A549 (cell line): ENCODE measurements at regions not wholly inside any gene's neighbourhood (a gene's known extent, or its start where the extent isn't known, plus 50 kb on each side); places are given as distances from the start of the nearest gene placed in this dataset.

ENCODE experiments used
- ATAC-seq, 2 experiments: fragments of 200-7000 bp in 1 of 2; fragments of >200 bp in 1 of 2; cut with Nextera tagmentation in 1 of 2; cut with Tn5 transposase in 1 of 2; 3 replicates each; pipeline versions ENCODE4 v1.8.0 to v1.9.1; 2018 to 2020; ENCODE audit warnings: mild to moderate bottlenecking in 1 of 2, moderate library complexity in 1 of 2
- CTCF ChIA-PET: fragments of 300-600 bp; sonication (Branson Sonifier 250); formaldehyde crosslinking; extraction: SDS; loops from one replicate; lab custom pipeline; 2021; ENCODE audit warnings: antibody characterized with exemption, inconsistent platforms; lab: Yijun Ruan, JAX
- POLR2A ChIA-PET: fragments of 350-600 bp; formaldehyde crosslinking; extraction: SDS; loops from one replicate; lab custom pipeline; 2021; ENCODE audit warnings: antibody characterized with exemption, inconsistent platforms; lab: Yijun Ruan, JAX
- DNase-seq, 2 experiments: peaks; one replicate each; pipeline versions ENCODE4 v3.0.0 to v3.0.0-alpha.2; 2011 to 2016; ENCODE audit warnings: low read depth in 1 of 2, low spot score in 1 of 2
- FAIRE-seq: peaks from 2 replicates; lab custom pipeline; 2011; peaks lifted over from hg19 to GRCh38; lab: Jason Lieb, UNC
- H3K27ac ChIP-seq, 2 experiments: fragments of >200 bp; sonication (Bioruptor Twin); formaldehyde crosslinking; 3 replicates each; pipeline ENCODE4 v1.5.1; 2016 to 2017
- H3K4me1 ChIP-seq: fragments of >200 bp; sonication (Bioruptor Twin); formaldehyde crosslinking; 3 replicates; pipeline ENCODE4 v1.6.1; 2016
- H3K4me2 ChIP-seq: fragments of >200 bp; sonication (Bioruptor Twin); formaldehyde crosslinking; 3 replicates; pipeline ENCODE4 v1.6.1; 2016
- H3K4me3 ChIP-seq: fragments of >200 bp; sonication (Bioruptor Twin); formaldehyde crosslinking; 3 replicates; pipeline ENCODE4 v1.5.1; 2016
- H3K9me3 ChIP-seq: fragments of >200 bp; sonication (Bioruptor Twin); formaldehyde crosslinking; 3 replicates; pipeline ENCODE4 v1.6.1; 2016
- CBX2 ChIP-seq: fragments of 200-600 bp; sonication (generic); IDR thresholded peaks from 2 replicates; pipeline ENCODE4 v1.6.1; 2016; ENCODE audit warnings: low read depth, mild to moderate bottlenecking, borderline replicate concordance
- CBX8 ChIP-seq: fragments of 200-600 bp; sonication (generic); IDR thresholded peaks from 2 replicates; pipeline ENCODE4 v1.6.1; 2016
- CHD2 ChIP-seq: fragments of 150-350 bp; IDR thresholded peaks from 2 replicates; pipeline ENCODE4 v1.6.1; 2014; ENCODE audit warnings: low read length; ENCODE audit not compliant: partially characterized antibody
- EP300 ChIP-seq, 2 experiments: fragments of >200 bp; sonication (Bioruptor Twin); formaldehyde crosslinking; IDR thresholded peaks; 2 replicates in 1 of 2; 3 replicates in 1 of 2; pipeline ENCODE4 v1.6.1; 2016 to 2017
- ESRRA ChIP-seq: fragments of 150-350 bp; IDR thresholded peaks from 2 replicates; pipeline ENCODE4 v1.6.1; 2014; ENCODE audit warnings: mild to moderate bottlenecking, low read length, borderline replicate concordance
- FOSB ChIP-seq: fragments of 250-450 bp; sonication (Bioruptor Pico); IDR thresholded peaks from 2 replicates; pipeline ENCODE4 v1.5.0; 2020; ENCODE audit warnings: mild to moderate bottlenecking, moderate library complexity
- FOXS1 ChIP-seq: fragments of 250-450 bp; sonication (Bioruptor Pico); IDR thresholded peaks from 2 replicates; pipeline ENCODE4 v1.5.0; 2020; ENCODE audit warnings: mild to moderate bottlenecking, moderate library complexity
- GATA3 ChIP-seq: IDR thresholded peaks from 2 replicates; pipeline ENCODE4 v1.6.1; 2012; ENCODE audit warnings: borderline replicate concordance
- HDAC2 ChIP-seq: fragments of 200-600 bp; sonication (generic); IDR thresholded peaks from 2 replicates; pipeline ENCODE4 v1.6.1; 2016
- HEYL ChIP-seq: fragments of 250-450 bp; sonication (Bioruptor Pico); IDR thresholded peaks from 2 replicates; pipeline ENCODE4 v1.8.0; 2021; ENCODE audit warnings: mild to moderate bottlenecking, moderate library complexity
- JUN ChIP-seq, 2 experiments: fragments of >200 bp; sonication (Bioruptor Twin); formaldehyde crosslinking; IDR thresholded peaks; 2 replicates in 1 of 2; 3 replicates in 1 of 2; pipeline ENCODE4 v1.6.1; 2016 to 2017
- KDM5A ChIP-seq: fragments of 200-600 bp; sonication (generic); IDR thresholded peaks from 2 replicates; pipeline ENCODE4 v1.6.1; 2016; ENCODE audit warnings: antibody characterized with exemption, mild to moderate bottlenecking
- MAFK ChIP-seq: fragments of 450-650 bp; IDR thresholded peaks from 2 replicates; pipeline ENCODE4 v1.6.1; 2014; ENCODE audit not compliant: partially characterized antibody
- MAZ ChIP-seq: fragments of 150-350 bp; IDR thresholded peaks from 2 replicates; pipeline ENCODE4 v1.6.1; 2014; ENCODE audit warnings: antibody characterized with exemption, low read depth, low read length, borderline replicate concordance
- NFE2L2 ChIP-seq: fragments of 150-350 bp; conservative IDR thresholded peaks from 2 replicates; pipeline ENCODE4 v1.6.1; 2014; ENCODE audit warnings: low read length
- NPAS2 ChIP-seq: fragments of 250-450 bp; sonication (Bioruptor Pico); IDR thresholded peaks from 2 replicates; pipeline ENCODE4 v1.8.0; 2022; ENCODE audit warnings: mild to moderate bottlenecking, moderate library complexity, borderline replicate concordance
- NR3C1 ChIP-seq: fragments of >200 bp; sonication (Bioruptor Twin); formaldehyde crosslinking; IDR thresholded peaks from 3 replicates; pipeline ENCODE4 v1.6.1; 2017
- PHF8 ChIP-seq: fragments of 200-600 bp; sonication (generic); IDR thresholded peaks from 2 replicates; pipeline ENCODE4 v1.6.1; 2016; ENCODE audit warnings: low read depth, mild to moderate bottlenecking, antibody characterized with exemption, moderate library complexity, borderline replicate concordance
- POLR2A ChIP-seq: IDR thresholded peaks from 2 replicates; pipeline ENCODE4 v1.6.1; 2012; ENCODE audit warnings: mild to moderate bottlenecking, low read length
- SREBF2 ChIP-seq: fragments of 450-650 bp; IDR thresholded peaks from 2 replicates; pipeline ENCODE4 v1.6.1; 2014; ENCODE audit warnings: mild to moderate bottlenecking, moderate library complexity
- ZFP36 ChIP-seq: fragments of 450-650 bp; IDR thresholded peaks from 2 replicates; pipeline ENCODE4 v1.6.1; 2014; ENCODE audit warnings: borderline replicate concordance; ENCODE audit not compliant: partially characterized antibody
- WGBS: methylation state at CpG from one replicate; pipeline ENCODE4 v1.1.6; 2017; ENCODE audit errors: missing lambda C conversion rate; 5-methylcytosine and 5-hydroxymethylcytosine counted together
- TF ChIP-seq, protein P1 (sequence below): fragments of >200 bp; sonication (Bioruptor Twin); formaldehyde crosslinking; IDR thresholded peaks from 3 replicates; pipeline ENCODE4 v1.6.1; 2016
- TF ChIP-seq, protein P2 (sequence below): fragments of >200 bp; sonication (Bioruptor Twin); formaldehyde crosslinking; IDR thresholded peaks from 2 replicates; pipeline ENCODE4 v1.6.1; 2016
- TF ChIP-seq, protein P3 (sequence below): fragments of 150-350 bp; IDR thresholded peaks from 2 replicates; pipeline ENCODE4 v1.6.1; 2014; ENCODE audit warnings: low read depth, mild to moderate bottlenecking, low read length
- TF ChIP-seq, protein P4 (sequence below): fragments of >200 bp; sonication (Bioruptor Twin); formaldehyde crosslinking; IDR thresholded peaks from 3 replicates; pipeline ENCODE4 v1.5.1; 2016

DNA sequence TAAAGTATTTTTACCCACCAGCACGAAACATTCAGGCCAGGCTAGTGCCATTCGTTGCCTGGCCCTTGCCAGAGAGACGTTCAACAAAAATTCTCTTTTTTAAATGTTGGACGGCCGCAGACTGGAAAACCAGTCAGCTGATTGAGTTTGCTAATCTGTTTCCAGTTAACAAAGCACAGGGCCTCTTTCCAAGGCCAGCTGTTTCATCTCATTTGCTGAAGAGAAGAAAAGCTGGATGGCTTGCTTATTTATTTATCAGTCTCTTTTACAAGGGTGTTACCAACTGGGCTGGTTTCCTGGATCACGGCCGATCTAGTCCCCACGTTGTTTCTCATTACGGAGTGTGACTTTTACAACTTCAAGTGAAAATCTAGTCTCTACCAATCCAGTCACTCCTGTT lies 418.7 kb upstream of the DYNLRB2 start (continued):
- TF ChIP-seq FOSB (CRISPR knock-in tag) (no peak), CHD2 (no peak), HDAC2 (no peak), MAZ (no peak), CBX2 (no peak)
- TF ChIP-seq, all 56 proteins: peak for 0

DNA sequence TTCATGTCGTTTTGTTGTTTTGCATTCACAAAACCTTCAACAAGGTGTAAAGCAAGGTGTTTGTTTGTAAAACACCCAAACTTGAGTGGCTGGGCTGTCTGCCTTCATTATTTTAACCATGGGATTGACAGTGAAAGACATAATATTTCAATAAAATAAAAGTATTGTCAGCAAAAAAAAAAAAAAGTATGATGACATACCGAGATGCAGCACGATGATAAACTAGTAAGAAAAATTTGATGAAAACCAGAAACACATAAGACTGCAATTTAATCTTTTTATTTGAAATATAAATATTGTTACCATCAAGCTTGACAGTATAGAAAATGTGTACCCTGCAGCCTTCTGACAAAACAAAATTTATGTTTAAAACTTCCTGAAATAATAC lies 419.3 kb upstream of the DYNLRB2 start:
- no peak overlapping the region for H3K4me3 ChIP-seq
- no peaks in the 10 kb centered on the region for H3K9me3 ChIP-seq
- POLR2A ChIA-PET, result no interaction called here
- ATAC-seq (no peak), DNase-seq (no peak), FAIRE-seq (no peak)
- WGBS, result 75% methylated on average over 3 of the region's 3 CpGs
- CTCF ChIA-PET, result interaction anchor here (0.7 to 2.5 kb wide), 2 partner anchors 7 to 143 kb away, joined by 3 to 6 read pairs; no protein-coding TSS in a partner anchor
- no peaks in the 10 kb centered on the region for H3K4me1 ChIP-seq
- TF ChIP-seq NPAS2 (CRISPR knock-in tag) (no peak), MAFK (peak; percentile 53), KDM5A (no peak)
- H3K27ac ChIP-seq, result no peak overlapping the region
- no peak overlapping the region for H3K4me2 ChIP-seq

DNA sequence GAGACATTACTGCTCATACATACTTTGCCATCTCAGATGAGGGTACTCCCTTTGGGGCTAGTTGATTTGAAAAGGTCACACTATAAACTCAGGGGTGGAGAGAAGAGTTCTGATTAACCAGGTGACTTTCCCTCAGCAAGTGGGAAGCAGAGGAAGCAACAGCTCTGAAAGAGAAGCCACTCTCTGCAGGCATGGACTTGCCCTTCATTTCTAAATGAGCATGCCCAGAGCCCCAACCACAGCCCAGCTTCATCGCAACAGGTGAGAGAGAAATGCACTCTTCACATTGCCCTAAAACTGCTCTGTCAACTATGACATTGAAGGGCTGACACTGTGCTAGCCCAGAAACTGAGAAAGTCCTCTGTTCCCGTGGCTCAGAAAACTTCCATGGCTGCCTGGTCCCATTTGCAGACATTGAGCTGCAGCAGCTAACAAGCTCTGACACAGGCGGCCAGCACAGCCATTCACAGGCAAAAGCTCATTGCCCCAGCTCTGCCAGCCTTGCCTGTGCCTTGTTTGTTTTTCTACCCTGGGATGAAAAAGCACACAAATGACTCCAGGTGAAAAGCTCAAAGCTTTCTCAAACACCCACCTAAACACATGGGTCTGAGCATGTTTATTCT lies 419.8 kb upstream of the DYNLRB2 start:
- WGBS, result 62% methylated on average over 3 of the region's 3 CpGs
- ChIA-PET CTCF (interaction anchor here (0.7 to 2.5 kb wide), 2 partner anchors 8 to 144 kb away, joined by 3 to 6 read pairs; no protein-coding TSS in a partner anchor), POLR2A (no interaction called here)
- Histone ChIP-seq H3K27ac (no peak overlapping the region), H3K4me1 (no peaks in the 10 kb centered on the region), H3K4me3 (no peak overlapping the region), H3K9me3 (no peaks in the 10 kb centered on the region), H3K4me2 (no peak overlapping the region)
- no peak for ATAC-seq
- DNase-seq, result no peak
- no peak for TF ChIP-seq HEYL
- TF ChIP-seq NPAS2 (CRISPR knock-in tag), result no peak
- TF ChIP-seq ZFP36, result no peak
- TF ChIP-seq, protein P1, sequence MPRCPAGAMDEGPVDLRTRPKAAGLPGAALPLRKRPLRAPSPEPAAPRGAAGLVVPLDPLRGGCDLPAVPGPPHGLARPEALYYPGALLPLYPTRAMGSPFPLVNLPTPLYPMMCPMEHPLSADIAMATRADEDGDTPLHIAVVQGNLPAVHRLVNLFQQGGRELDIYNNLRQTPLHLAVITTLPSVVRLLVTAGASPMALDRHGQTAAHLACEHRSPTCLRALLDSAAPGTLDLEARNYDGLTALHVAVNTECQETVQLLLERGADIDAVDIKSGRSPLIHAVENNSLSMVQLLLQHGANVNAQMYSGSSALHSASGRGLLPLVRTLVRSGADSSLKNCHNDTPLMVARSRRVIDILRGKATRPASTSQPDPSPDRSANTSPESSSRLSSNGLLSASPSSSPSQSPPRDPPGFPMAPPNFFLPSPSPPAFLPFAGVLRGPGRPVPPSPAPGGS, result no peak
- TF ChIP-seq, protein P2, sequence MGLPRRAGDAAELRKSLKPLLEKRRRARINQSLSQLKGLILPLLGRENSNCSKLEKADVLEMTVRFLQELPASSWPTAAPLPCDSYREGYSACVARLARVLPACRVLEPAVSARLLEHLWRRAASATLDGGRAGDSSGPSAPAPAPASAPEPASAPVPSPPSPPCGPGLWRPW, result no peak
- no peak for TF ChIP-seq PHF8
- TF ChIP-seq, protein P3, sequence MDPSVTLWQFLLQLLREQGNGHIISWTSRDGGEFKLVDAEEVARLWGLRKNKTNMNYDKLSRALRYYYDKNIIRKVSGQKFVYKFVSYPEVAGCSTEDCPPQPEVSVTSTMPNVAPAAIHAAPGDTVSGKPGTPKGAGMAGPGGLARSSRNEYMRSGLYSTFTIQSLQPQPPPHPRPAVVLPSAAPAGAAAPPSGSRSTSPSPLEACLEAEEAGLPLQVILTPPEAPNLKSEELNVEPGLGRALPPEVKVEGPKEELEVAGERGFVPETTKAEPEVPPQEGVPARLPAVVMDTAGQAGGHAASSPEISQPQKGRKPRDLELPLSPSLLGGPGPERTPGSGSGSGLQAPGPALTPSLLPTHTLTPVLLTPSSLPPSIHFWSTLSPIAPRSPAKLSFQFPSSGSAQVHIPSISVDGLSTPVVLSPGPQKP, result no peak
- no peak for TF ChIP-seq CBX8
- TF ChIP-seq ESRRA, result no peak
- no peak for TF ChIP-seq EP300 (IDR thresholded peaks at IDR 0.05)
- FAIRE-seq, result no peak

DNA sequence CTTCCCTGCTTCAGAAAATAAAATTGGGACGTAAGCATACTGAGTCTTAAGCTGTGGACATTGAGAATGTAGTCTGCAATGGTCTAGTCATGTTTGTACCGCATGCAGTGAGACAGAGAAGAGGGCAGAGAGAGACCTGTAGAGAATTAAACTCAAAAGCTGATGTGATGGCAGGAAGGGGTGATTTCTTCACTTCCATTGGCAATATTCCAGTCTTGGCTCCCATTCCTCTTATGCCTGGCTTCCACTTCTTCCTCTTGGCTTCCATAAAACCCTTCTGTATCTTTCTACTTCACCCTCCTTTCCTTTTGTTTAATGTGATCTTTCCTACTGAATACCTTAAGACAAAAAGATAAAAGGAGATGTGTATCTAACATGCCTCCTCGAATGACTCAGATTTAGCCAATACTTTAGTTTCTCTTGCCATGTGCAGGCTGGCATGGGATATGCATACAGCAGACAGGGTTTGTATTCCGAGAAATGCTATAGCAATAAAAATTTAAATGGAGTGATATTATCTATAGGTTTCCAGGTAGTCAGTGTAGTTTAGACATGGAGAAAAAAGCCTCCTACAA lies 423.1 kb upstream of the DYNLRB2 start:
- ChIA-PET CTCF (interaction anchor here (1.1 kb wide), 1 partner anchor 14 kb away, joined by 3 read pairs; no protein-coding TSS in a partner anchor), POLR2A (no interaction called here)
- Histone ChIP-seq H3K27ac (no peak overlapping the region), H3K4me2 (no peak overlapping the region), H3K4me3 (no peak overlapping the region), H3K4me1 (no peaks in the 10 kb centered on the region), H3K9me3 (no peaks in the 10 kb centered on the region)
- ATAC-seq (no peak), DNase-seq (no peak), FAIRE-seq (no peak)
- 60% methylated on average over 4 of the region's 4 CpGs for WGBS
- no peak for TF ChIP-seq JUN (IDR thresholded peaks at IDR 0.05)
- no peak for TF ChIP-seq GATA3
- TF ChIP-seq EP300 (IDR thresholded peaks at IDR 0.05), result no peak
- no peak for TF ChIP-seq NFE2L2
- TF ChIP-seq, protein P2, result no peak
- no peak for TF ChIP-seq POLR2A
- TF ChIP-seq, protein P1, result no peak
- TF ChIP-seq CBX8, result no peak
- TF ChIP-seq, protein P3, result no peak
- no peak for TF ChIP-seq NR3C1
- TF ChIP-seq, protein P4, sequence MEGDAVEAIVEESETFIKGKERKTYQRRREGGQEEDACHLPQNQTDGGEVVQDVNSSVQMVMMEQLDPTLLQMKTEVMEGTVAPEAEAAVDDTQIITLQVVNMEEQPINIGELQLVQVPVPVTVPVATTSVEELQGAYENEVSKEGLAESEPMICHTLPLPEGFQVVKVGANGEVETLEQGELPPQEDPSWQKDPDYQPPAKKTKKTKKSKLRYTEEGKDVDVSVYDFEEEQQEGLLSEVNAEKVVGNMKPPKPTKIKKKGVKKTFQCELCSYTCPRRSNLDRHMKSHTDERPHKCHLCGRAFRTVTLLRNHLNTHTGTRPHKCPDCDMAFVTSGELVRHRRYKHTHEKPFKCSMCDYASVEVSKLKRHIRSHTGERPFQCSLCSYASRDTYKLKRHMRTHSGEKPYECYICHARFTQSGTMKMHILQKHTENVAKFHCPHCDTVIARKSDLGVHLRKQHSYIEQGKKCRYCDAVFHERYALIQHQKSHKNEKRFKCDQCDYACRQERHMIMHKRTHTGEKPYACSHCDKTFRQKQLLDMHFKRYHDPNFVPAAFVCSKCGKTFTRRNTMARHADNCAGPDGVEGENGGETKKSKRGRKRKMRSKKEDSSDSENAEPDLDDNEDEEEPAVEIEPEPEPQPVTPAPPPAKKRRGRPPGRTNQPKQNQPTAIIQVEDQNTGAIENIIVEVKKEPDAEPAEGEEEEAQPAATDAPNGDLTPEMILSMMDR, result no peak
- no peak for TF ChIP-seq FOXS1 (CRISPR knock-in tag)
- no peak for TF ChIP-seq SREBF2
